ENCODE measurements at regions not wholly inside any gene's neighbourhood (a gene's known extent, or its start where the extent isn't known, plus 50 kb on each side); places are given as distances from the start of the nearest gene placed in this dataset.

DNA sequence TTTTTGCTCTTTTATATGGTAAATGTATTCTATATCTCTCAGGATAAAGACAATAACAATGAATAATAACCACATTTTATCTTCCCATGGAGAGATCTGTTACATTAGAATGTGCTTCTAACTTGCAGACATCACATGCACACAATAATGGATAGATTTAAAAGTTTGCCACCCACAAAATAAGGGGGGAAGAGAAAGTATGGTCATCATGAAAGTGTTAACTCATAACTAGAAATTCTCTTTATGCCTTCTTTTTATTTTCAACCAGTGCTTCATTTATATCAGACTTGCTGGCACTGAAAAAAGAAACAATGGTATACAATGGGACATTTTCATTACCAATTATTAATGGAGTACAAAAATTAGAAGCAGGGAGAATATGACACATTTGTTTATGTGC lies 470.0 kb downstream of the FAT4 start:
- Mint-ChIP-seq H3K36me3 (no peaks in the 10 kb centered on the region), H3K27me3 (ENCODE audit: low read depth) (no peaks in the 10 kb centered on the region), H3K4me1 (peaks cover 7% of the 10 kb centered on the region), H3K9me3 (no peaks in the 10 kb centered on the region), H3K27ac (no peak overlapping the region), H3K4me3 (no peak overlapping the region)
- ChIA-PET POLR2A (no interaction called here), CTCF (no interaction called here)
- ATAC-seq, result no peak
- TF ChIP-seq GRHL2 (CRISPR knock-in tag; IDR thresholded peaks at IDR 0.05; ENCODE audit: insufficient replicate concordance, severe bottlenecking), result no peak
- TF ChIP-seq ATF1 (CRISPR knock-in tag; IDR thresholded peaks at IDR 0.05), result no peak
- TF ChIP-seq TEAD1 (CRISPR knock-in tag; IDR thresholded peaks at IDR 0.05), result no peak
- TF ChIP-seq ZNF138 (CRISPR knock-in tag; conservative IDR thresholded peaks at IDR 0.05), result no peak
- TF ChIP-seq ZNF425 (CRISPR knock-in tag; conservative IDR thresholded peaks at IDR 0.05), result no peak
- no peak for TF ChIP-seq CREM (CRISPR knock-in tag; IDR thresholded peaks at IDR 0.05)
- no peak for TF ChIP-seq IRF2 (CRISPR knock-in tag; IDR thresholded peaks at IDR 0.05; ENCODE audit: borderline replicate concordance, low read depth)
- no peak for TF ChIP-seq ESRRA (CRISPR knock-in tag; IDR thresholded peaks at IDR 0.05; ENCODE audit: borderline replicate concordance)
- TF ChIP-seq ZNF532 (CRISPR knock-in tag; IDR thresholded peaks at IDR 0.05; ENCODE audit: borderline replicate concordance), result no peak
- TF ChIP-seq RORB (CRISPR knock-in tag; IDR thresholded peaks at IDR 0.05), result no peak
- TF ChIP-seq KAT7 (CRISPR knock-in tag; IDR thresholded peaks at IDR 0.05; ENCODE audit: borderline replicate concordance), result no peak
- no peak for TF ChIP-seq ATF3 (CRISPR knock-in tag; conservative IDR thresholded peaks at IDR 0.05)
- TF ChIP-seq, protein P1, sequence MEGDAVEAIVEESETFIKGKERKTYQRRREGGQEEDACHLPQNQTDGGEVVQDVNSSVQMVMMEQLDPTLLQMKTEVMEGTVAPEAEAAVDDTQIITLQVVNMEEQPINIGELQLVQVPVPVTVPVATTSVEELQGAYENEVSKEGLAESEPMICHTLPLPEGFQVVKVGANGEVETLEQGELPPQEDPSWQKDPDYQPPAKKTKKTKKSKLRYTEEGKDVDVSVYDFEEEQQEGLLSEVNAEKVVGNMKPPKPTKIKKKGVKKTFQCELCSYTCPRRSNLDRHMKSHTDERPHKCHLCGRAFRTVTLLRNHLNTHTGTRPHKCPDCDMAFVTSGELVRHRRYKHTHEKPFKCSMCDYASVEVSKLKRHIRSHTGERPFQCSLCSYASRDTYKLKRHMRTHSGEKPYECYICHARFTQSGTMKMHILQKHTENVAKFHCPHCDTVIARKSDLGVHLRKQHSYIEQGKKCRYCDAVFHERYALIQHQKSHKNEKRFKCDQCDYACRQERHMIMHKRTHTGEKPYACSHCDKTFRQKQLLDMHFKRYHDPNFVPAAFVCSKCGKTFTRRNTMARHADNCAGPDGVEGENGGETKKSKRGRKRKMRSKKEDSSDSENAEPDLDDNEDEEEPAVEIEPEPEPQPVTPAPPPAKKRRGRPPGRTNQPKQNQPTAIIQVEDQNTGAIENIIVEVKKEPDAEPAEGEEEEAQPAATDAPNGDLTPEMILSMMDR (IDR thresholded peaks at IDR 0.05), result no peak
- no peak for TF ChIP-seq FOXP1 (CRISPR knock-in tag; IDR thresholded peaks at IDR 0.05; ENCODE audit: borderline replicate concordance)
- no peak for TF ChIP-seq GABPB1 (CRISPR knock-in tag; IDR thresholded peaks at IDR 0.05)
- TF ChIP-seq AR (CRISPR knock-in tag; IDR thresholded peaks at IDR 0.05), result no peak
- TF ChIP-seq E2F4 (CRISPR knock-in tag; IDR thresholded peaks at IDR 0.05; ENCODE audit: borderline replicate concordance, low read depth), result no peak
- no peak for DNase-seq (ENCODE audit: low spot score)
